SK-N-SH (cell line): ENCODE measurements at regions not wholly inside any gene's neighbourhood (a gene's known extent, or its start where the extent isn't known, plus 50 kb on each side); places are given as distances from the start of the nearest gene placed in this dataset.

Source experiments
- EZH2phosphoT487 ChIP-seq: fragments of 200-600 bp; sonication (generic); IDR thresholded peaks from 2 replicates; pipeline ENCODE4 v1.6.1; 2017; ENCODE audit warnings: low read depth, mixed run types, mild to moderate bottlenecking, antibody characterized with exemption, moderate library complexity, borderline replicate concordance
- GABPA ChIP-seq: IDR thresholded peaks from 2 replicates; pipeline ENCODE4 v1.4.0; 2012; ENCODE audit warnings: low read depth, mild to moderate bottlenecking
- NFIC ChIP-seq: IDR thresholded peaks from 2 replicates; pipeline ENCODE4 v1.4.0; 2012; ENCODE audit warnings: borderline replicate concordance
- SIN3A ChIP-seq: IDR thresholded peaks from 2 replicates; pipeline ENCODE4 v1.6.1; 2012; ENCODE audit warnings: low read depth, mild to moderate bottlenecking, low read length, moderate library complexity, borderline replicate concordance
- TF ChIP-seq, protein P1 (sequence below): fragments of 200-600 bp; sonication (generic); IDR thresholded peaks from 2 replicates; pipeline ENCODE4 v1.6.1; 2017; ENCODE audit warnings: antibody characterized with exemption, mild to moderate bottlenecking, moderate library complexity
- TF ChIP-seq, protein P2 (sequence below): IDR thresholded peaks from 2 replicates; pipeline ENCODE4 v1.4.0; 2012; ENCODE audit warnings: low read depth, borderline replicate concordance
- TF ChIP-seq, protein P3 (sequence below): IDR thresholded peaks from 2 replicates; pipeline ENCODE4 v1.6.1; 2012; ENCODE audit warnings: mild to moderate bottlenecking, low read depth, low read length, moderate library complexity

DNA sequence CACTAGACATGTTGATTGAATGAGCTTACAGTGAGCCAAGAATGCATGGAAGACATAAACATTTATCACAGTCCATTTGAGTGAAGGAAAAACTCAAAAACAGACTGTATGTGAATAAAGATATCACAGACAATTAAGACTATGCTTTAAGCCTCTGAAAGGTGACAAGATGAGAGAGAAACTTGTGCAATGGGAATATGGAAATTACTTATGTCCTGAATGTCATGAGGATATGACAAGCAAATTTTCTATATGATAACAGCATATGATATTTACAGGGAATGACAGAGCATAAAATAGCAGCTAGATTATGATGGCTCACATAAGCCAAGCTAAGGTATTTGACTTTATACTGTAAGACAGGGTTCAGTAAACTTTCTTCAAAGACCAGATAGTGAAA lies 1153.1 kb upstream of the USP15 start:
- TF ChIP-seq, protein P1, sequence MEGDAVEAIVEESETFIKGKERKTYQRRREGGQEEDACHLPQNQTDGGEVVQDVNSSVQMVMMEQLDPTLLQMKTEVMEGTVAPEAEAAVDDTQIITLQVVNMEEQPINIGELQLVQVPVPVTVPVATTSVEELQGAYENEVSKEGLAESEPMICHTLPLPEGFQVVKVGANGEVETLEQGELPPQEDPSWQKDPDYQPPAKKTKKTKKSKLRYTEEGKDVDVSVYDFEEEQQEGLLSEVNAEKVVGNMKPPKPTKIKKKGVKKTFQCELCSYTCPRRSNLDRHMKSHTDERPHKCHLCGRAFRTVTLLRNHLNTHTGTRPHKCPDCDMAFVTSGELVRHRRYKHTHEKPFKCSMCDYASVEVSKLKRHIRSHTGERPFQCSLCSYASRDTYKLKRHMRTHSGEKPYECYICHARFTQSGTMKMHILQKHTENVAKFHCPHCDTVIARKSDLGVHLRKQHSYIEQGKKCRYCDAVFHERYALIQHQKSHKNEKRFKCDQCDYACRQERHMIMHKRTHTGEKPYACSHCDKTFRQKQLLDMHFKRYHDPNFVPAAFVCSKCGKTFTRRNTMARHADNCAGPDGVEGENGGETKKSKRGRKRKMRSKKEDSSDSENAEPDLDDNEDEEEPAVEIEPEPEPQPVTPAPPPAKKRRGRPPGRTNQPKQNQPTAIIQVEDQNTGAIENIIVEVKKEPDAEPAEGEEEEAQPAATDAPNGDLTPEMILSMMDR: no peak
- TF ChIP-seq, protein P2, sequence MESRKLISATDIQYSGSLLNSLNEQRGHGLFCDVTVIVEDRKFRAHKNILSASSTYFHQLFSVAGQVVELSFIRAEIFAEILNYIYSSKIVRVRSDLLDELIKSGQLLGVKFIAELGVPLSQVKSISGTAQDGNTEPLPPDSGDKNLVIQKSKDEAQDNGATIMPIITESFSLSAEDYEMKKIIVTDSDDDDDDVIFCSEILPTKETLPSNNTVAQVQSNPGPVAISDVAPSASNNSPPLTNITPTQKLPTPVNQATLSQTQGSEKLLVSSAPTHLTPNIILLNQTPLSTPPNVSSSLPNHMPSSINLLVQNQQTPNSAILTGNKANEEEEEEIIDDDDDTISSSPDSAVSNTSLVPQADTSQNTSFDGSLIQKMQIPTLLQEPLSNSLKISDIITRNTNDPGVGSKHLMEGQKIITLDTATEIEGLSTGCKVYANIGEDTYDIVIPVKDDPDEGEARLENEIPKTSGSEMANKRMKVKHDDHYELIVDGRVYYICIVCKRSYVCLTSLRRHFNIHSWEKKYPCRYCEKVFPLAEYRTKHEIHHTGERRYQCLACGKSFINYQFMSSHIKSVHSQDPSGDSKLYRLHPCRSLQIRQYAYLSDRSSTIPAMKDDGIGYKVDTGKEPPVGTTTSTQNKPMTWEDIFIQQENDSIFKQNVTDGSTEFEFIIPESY: no peak
- TF ChIP-seq EZH2phosphoT487 (no peak), SIN3A (no peak), GABPA (no peak), NFIC (no peak)
- TF ChIP-seq, protein P3, sequence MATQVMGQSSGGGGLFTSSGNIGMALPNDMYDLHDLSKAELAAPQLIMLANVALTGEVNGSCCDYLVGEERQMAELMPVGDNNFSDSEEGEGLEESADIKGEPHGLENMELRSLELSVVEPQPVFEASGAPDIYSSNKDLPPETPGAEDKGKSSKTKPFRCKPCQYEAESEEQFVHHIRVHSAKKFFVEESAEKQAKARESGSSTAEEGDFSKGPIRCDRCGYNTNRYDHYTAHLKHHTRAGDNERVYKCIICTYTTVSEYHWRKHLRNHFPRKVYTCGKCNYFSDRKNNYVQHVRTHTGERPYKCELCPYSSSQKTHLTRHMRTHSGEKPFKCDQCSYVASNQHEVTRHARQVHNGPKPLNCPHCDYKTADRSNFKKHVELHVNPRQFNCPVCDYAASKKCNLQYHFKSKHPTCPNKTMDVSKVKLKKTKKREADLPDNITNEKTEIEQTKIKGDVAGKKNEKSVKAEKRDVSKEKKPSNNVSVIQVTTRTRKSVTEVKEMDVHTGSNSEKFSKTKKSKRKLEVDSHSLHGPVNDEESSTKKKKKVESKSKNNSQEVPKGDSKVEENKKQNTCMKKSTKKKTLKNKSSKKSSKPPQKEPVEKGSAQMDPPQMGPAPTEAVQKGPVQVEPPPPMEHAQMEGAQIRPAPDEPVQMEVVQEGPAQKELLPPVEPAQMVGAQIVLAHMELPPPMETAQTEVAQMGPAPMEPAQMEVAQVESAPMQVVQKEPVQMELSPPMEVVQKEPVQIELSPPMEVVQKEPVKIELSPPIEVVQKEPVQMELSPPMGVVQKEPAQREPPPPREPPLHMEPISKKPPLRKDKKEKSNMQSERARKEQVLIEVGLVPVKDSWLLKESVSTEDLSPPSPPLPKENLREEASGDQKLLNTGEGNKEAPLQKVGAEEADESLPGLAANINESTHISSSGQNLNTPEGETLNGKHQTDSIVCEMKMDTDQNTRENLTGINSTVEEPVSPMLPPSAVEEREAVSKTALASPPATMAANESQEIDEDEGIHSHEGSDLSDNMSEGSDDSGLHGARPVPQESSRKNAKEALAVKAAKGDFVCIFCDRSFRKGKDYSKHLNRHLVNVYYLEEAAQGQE: no peak
